ENCODE measurements at regions not wholly inside any gene's neighbourhood (a gene's known extent, or its start where the extent isn't known, plus 50 kb on each side); places are given as distances from the start of the nearest gene placed in this dataset.

GRCh38 chr3:127037418-127037841 lies 54.5 kb downstream of the PLXNA1 start:
- TF ChIP-seq GTF3A (CRISPR knock-in tag; conservative IDR thresholded peaks at IDR 0.05): no peak
- TF ChIP-seq CEBPB (IDR thresholded peaks at IDR 0.05; ENCODE audit: borderline replicate concordance, low read depth, low read length): no peak
- TF ChIP-seq EED (CRISPR knock-in tag; IDR thresholded peaks at IDR 0.05): no peak
- TF ChIP-seq ZNF234 (CRISPR knock-in tag; conservative IDR thresholded peaks at IDR 0.05): no peak
- no peak for TF ChIP-seq ZKSCAN1 (IDR thresholded peaks at IDR 0.05; ENCODE audit: low read length)
